OCI-LY3 (cell line): ENCODE measurements at regions not wholly inside any gene's neighbourhood (a gene's known extent, or its start where the extent isn't known, plus 50 kb on each side); places are given as distances from the start of the nearest gene placed in this dataset.

ENCODE experiments used
- EZH2phosphoT487 ChIP-seq: fragments of 200-600 bp; shearing (Covaris generic); IDR thresholded peaks from 2 replicates; pipeline ENCODE4 v1.6.1; 2018; ENCODE audit warnings: antibody characterized with exemption, mixed run types, low read depth
- TF ChIP-seq, protein P1 (sequence below): fragments of 200-600, 300-600 bp; sonication (generic); IDR thresholded peaks from 2 replicates; pipeline ENCODE4 v1.5.1; 2014; ENCODE audit warnings: antibody characterized with exemption, low read length, low read depth

DNA sequence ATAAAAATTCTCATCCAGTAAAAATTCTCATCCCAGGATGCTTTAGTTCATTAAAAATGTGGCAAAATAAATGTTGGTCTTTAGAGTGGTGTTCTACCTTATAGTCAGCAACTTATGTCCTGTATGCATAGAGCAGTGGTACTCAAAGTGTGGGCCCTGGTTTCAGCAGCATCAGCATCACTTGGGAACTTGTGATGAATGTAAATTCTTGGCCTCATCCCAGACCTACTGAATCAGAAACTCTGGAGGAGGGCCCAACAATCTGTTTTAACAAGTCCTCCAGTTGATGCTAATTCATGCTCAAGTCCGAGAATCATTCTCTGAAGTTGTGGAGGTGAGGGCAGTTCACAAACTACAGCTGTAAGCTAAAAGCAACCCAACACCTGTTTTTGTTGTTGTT lies 307.3 kb upstream of the SATB1 start:
- TF ChIP-seq, protein P1, sequence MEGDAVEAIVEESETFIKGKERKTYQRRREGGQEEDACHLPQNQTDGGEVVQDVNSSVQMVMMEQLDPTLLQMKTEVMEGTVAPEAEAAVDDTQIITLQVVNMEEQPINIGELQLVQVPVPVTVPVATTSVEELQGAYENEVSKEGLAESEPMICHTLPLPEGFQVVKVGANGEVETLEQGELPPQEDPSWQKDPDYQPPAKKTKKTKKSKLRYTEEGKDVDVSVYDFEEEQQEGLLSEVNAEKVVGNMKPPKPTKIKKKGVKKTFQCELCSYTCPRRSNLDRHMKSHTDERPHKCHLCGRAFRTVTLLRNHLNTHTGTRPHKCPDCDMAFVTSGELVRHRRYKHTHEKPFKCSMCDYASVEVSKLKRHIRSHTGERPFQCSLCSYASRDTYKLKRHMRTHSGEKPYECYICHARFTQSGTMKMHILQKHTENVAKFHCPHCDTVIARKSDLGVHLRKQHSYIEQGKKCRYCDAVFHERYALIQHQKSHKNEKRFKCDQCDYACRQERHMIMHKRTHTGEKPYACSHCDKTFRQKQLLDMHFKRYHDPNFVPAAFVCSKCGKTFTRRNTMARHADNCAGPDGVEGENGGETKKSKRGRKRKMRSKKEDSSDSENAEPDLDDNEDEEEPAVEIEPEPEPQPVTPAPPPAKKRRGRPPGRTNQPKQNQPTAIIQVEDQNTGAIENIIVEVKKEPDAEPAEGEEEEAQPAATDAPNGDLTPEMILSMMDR: no peak
- no peak for TF ChIP-seq EZH2phosphoT487
